Liver (tissue), 3 donors: ENCODE measurements at regions not wholly inside any gene's neighbourhood (a gene's known extent, or its start where the extent isn't known, plus 50 kb on each side); places are given as distances from the start of the nearest gene placed in this dataset.

ENCODE experiments used
- EGR1 ChIP-seq, 2 donors: IDR thresholded peaks; 2 replicates each; pipeline ENCODE4 v1.6.1; 2016 to 2018; ENCODE audit warnings: antibody characterized with exemption in 2 of 2, low read depth in 2 of 2
- FOXA2 ChIP-seq: IDR thresholded peaks from 2 replicates; pipeline ENCODE4 v1.6.1; 2016; ENCODE audit warnings: antibody characterized with exemption
- GABPA ChIP-seq, 2 donors: IDR thresholded peaks in 1 of 2; conservative IDR thresholded peaks in 1 of 2; 2 replicates each; pipeline ENCODE4 v1.6.1; 2016; ENCODE audit warnings: antibody characterized with exemption in 2 of 2, mild to moderate bottlenecking in 1 of 2, moderate library complexity in 1 of 2
- JUND ChIP-seq, 2 donors: IDR thresholded peaks; 2 replicates each; pipeline ENCODE4 v1.6.1; 2016; ENCODE audit warnings: antibody characterized with exemption in 2 of 2
- RAD21 ChIP-seq, 2 donors: IDR thresholded peaks; 2 replicates each; pipeline ENCODE4 v1.6.1; 2016; ENCODE audit warnings: antibody characterized with exemption in 2 of 2, mild to moderate bottlenecking in 2 of 2
- RXRA ChIP-seq, 2 donors: IDR thresholded peaks; 2 replicates each; pipeline ENCODE4 v1.6.1; 2017 to 2018; ENCODE audit warnings: antibody characterized with exemption in 2 of 2, mild to moderate bottlenecking in 1 of 2
- SP1 ChIP-seq: IDR thresholded peaks from 2 replicates; pipeline ENCODE4 v1.6.1; 2018; ENCODE audit warnings: antibody characterized with exemption, mild to moderate bottlenecking
- TAF1 ChIP-seq: conservative IDR thresholded peaks from 2 replicates; pipeline ENCODE4 v1.6.1; 2016; ENCODE audit warnings: antibody characterized with exemption, mild to moderate bottlenecking
- YY1 ChIP-seq: IDR thresholded peaks from 2 replicates; pipeline ENCODE4 v1.6.1; 2016; ENCODE audit warnings: antibody characterized with exemption, mild to moderate bottlenecking
- TF ChIP-seq, protein P1 (sequence below): fragments of 150-350 bp; IDR thresholded peaks from 2 replicates; pipeline ENCODE4 v1.5.1; 2017; ENCODE audit warnings: improper control_type of control experiment, low read depth, low read length; ENCODE audit not compliant: missing input control
- TF ChIP-seq, protein P2 (sequence below): IDR thresholded peaks from 2 replicates; pipeline ENCODE4 v1.6.1; 2016; ENCODE audit warnings: antibody characterized with exemption
- TF ChIP-seq, protein P3 (sequence below): IDR thresholded peaks from 2 replicates; pipeline ENCODE4 v1.6.1; 2016; ENCODE audit warnings: antibody characterized with exemption
- TF ChIP-seq, protein P4 (sequence below): IDR thresholded peaks from 2 replicates; pipeline ENCODE4 v1.6.1; 2016; ENCODE audit warnings: antibody characterized with exemption
- TF ChIP-seq, protein P5 (sequence below): IDR thresholded peaks from 2 replicates; pipeline ENCODE4 v1.6.1; 2016; ENCODE audit warnings: antibody characterized with exemption, mild to moderate bottlenecking
- donor health status: healthy.
- donor health status: healthy.

DNA sequence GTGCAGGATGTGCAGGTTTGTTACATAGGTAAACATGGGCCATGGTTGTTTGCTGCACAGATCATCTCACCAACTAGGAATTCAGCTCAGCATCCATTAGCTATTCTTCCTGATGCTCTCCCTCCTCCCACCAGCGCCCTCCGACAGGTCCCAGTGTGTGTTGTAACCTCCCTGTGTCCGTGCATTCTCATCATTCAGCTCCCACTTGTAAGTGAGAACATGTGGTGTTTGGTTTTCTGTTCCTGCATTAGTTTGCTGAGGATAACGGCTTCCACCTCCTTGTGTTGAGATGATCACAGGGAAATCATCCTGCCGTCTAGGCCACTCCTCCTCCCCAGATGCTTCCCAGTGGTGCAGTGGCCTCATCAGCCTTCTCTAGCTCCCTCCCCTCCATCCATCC lies 261.6 kb upstream of the GALNT17 start:
- TF ChIP-seq, protein P1, sequence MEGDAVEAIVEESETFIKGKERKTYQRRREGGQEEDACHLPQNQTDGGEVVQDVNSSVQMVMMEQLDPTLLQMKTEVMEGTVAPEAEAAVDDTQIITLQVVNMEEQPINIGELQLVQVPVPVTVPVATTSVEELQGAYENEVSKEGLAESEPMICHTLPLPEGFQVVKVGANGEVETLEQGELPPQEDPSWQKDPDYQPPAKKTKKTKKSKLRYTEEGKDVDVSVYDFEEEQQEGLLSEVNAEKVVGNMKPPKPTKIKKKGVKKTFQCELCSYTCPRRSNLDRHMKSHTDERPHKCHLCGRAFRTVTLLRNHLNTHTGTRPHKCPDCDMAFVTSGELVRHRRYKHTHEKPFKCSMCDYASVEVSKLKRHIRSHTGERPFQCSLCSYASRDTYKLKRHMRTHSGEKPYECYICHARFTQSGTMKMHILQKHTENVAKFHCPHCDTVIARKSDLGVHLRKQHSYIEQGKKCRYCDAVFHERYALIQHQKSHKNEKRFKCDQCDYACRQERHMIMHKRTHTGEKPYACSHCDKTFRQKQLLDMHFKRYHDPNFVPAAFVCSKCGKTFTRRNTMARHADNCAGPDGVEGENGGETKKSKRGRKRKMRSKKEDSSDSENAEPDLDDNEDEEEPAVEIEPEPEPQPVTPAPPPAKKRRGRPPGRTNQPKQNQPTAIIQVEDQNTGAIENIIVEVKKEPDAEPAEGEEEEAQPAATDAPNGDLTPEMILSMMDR, result no peak
- TF ChIP-seq GABPA (IDR thresholded peaks at IDR 0.05 in 1 of 2, conservative IDR thresholded peaks at IDR 0.05 in 1 of 2) (no peak), RAD21 (IDR thresholded peaks at IDR 0.05) (no peak), TAF1 (no peak), RXRA (IDR thresholded peaks at IDR 0.05) (no peak), YY1 (no peak), JUND (IDR thresholded peaks at IDR 0.05) (no peak), SP1 (no peak), FOXA2 (no peak), EGR1 (IDR thresholded peaks at IDR 0.05; ENCODE audit: low read depth in 2 of 2) (no peak)
- TF ChIP-seq, protein P2, sequence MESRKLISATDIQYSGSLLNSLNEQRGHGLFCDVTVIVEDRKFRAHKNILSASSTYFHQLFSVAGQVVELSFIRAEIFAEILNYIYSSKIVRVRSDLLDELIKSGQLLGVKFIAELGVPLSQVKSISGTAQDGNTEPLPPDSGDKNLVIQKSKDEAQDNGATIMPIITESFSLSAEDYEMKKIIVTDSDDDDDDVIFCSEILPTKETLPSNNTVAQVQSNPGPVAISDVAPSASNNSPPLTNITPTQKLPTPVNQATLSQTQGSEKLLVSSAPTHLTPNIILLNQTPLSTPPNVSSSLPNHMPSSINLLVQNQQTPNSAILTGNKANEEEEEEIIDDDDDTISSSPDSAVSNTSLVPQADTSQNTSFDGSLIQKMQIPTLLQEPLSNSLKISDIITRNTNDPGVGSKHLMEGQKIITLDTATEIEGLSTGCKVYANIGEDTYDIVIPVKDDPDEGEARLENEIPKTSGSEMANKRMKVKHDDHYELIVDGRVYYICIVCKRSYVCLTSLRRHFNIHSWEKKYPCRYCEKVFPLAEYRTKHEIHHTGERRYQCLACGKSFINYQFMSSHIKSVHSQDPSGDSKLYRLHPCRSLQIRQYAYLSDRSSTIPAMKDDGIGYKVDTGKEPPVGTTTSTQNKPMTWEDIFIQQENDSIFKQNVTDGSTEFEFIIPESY, result no peak
- TF ChIP-seq, protein P3, sequence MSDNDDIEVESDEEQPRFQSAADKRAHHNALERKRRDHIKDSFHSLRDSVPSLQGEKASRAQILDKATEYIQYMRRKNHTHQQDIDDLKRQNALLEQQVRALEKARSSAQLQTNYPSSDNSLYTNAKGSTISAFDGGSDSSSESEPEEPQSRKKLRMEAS, result no peak
- TF ChIP-seq, protein P4, sequence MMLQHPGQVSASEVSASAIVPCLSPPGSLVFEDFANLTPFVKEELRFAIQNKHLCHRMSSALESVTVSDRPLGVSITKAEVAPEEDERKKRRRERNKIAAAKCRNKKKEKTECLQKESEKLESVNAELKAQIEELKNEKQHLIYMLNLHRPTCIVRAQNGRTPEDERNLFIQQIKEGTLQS, result no peak
- TF ChIP-seq, protein P5, sequence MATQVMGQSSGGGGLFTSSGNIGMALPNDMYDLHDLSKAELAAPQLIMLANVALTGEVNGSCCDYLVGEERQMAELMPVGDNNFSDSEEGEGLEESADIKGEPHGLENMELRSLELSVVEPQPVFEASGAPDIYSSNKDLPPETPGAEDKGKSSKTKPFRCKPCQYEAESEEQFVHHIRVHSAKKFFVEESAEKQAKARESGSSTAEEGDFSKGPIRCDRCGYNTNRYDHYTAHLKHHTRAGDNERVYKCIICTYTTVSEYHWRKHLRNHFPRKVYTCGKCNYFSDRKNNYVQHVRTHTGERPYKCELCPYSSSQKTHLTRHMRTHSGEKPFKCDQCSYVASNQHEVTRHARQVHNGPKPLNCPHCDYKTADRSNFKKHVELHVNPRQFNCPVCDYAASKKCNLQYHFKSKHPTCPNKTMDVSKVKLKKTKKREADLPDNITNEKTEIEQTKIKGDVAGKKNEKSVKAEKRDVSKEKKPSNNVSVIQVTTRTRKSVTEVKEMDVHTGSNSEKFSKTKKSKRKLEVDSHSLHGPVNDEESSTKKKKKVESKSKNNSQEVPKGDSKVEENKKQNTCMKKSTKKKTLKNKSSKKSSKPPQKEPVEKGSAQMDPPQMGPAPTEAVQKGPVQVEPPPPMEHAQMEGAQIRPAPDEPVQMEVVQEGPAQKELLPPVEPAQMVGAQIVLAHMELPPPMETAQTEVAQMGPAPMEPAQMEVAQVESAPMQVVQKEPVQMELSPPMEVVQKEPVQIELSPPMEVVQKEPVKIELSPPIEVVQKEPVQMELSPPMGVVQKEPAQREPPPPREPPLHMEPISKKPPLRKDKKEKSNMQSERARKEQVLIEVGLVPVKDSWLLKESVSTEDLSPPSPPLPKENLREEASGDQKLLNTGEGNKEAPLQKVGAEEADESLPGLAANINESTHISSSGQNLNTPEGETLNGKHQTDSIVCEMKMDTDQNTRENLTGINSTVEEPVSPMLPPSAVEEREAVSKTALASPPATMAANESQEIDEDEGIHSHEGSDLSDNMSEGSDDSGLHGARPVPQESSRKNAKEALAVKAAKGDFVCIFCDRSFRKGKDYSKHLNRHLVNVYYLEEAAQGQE, result no peak
